ENCODE measurements at regions not wholly inside any gene's neighbourhood (a gene's known extent, or its start where the extent isn't known, plus 50 kb on each side); places are given as distances from the start of the nearest gene placed in this dataset.
A peak's percentile ranks its signal among the peaks of the same experiment; 100 is the strongest.

GRCh38 chr9:81237565-81238231, 451.6 kb downstream of the TLE1 start:
- no peaks in the 10 kb centered on the region for H3K36me3 Mint-ChIP-seq
- H3K9me3 Mint-ChIP-seq = peaks cover 0 to 10% (median 0%) of the 10 kb centered on the region in 9 donors
- peaks cover 0 to 1% (median 0%) of the 10 kb centered on the region in 4 donors for H3K4me1 Mint-ChIP-seq

DNA sequence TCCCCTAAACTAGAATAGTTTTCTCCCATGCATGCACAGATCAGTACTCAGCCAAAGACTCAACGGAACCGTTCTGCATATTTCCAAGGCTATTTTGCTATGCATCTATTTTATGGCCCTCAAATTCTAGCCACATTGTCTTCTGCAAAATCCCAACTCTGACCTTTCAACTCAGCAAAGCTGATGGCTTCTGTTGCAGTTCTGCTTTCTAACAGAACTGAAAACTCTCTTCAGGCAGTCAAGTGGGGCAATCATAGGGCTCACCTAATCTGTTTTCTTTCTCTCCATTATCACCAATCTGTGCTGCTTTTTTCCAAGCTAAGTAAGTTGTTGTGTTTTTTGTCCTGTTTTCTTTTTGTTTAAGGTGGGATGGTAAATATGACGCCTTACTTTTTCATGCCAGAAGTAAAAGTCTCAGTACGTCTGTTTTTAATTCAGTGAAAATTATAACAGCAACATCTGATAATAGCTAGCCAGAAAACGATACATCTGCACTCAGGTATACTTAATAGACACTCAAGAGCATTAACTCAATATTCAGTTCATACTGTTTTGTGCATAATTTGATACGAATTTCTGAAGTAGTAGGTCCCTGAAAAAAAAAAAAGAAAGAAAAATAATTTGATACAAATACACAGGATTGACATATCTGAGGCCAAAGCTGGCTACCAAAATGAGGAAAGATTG, 454.3 kb downstream of the TLE1 start:
- no peaks in the 10 kb centered on the region for H3K36me3 Mint-ChIP-seq
- H3K4me1 Mint-ChIP-seq = peaks cover 0 to 1% (median 0%) of the 10 kb centered on the region in 4 donors
- ATAC-seq = no peak
- DNase-seq = no peak
- H3K27me3 Mint-ChIP-seq = no peaks in the 10 kb centered on the region
- H3K27ac Mint-ChIP-seq = no peak overlapping the region
- POLR2A ChIA-PET = no interaction called here
- peaks cover 0 to 10% (median 0%) of the 10 kb centered on the region in 9 donors for H3K9me3 Mint-ChIP-seq
- no peak overlapping the region for H3K4me3 Mint-ChIP-seq

More at GRCh38 chr9:81237565-81238231, 451.6 kb downstream of the TLE1 start:
- DNase-seq (no peak), ATAC-seq (no peak)
- Mint-ChIP-seq H3K27me3 (no peaks in the 10 kb centered on the region), H3K4me3 (no peak overlapping the region), H3K27ac (no peak overlapping the region)
- POLR2A ChIA-PET = no interaction called here

GRCh38 chr9:81231011-81231410, 458.3 kb downstream of the TLE1 start:
- H3K4me3 Mint-ChIP-seq = no peak overlapping the region
- DNase-seq = no peak
- no peaks in the 10 kb centered on the region for H3K36me3 Mint-ChIP-seq
- H3K4me1 Mint-ChIP-seq = peaks cover 0 to 1% (median 0%) of the 10 kb centered on the region in 4 donors
- no peaks in the 10 kb centered on the region for H3K27me3 Mint-ChIP-seq
- peaks cover 0 to 2% (median 0%) of the 10 kb centered on the region in 9 donors for H3K9me3 Mint-ChIP-seq
- POLR2A ChIA-PET = no interaction called here
- no peak for ATAC-seq
- no peak overlapping the region for H3K27ac Mint-ChIP-seq

DNA sequence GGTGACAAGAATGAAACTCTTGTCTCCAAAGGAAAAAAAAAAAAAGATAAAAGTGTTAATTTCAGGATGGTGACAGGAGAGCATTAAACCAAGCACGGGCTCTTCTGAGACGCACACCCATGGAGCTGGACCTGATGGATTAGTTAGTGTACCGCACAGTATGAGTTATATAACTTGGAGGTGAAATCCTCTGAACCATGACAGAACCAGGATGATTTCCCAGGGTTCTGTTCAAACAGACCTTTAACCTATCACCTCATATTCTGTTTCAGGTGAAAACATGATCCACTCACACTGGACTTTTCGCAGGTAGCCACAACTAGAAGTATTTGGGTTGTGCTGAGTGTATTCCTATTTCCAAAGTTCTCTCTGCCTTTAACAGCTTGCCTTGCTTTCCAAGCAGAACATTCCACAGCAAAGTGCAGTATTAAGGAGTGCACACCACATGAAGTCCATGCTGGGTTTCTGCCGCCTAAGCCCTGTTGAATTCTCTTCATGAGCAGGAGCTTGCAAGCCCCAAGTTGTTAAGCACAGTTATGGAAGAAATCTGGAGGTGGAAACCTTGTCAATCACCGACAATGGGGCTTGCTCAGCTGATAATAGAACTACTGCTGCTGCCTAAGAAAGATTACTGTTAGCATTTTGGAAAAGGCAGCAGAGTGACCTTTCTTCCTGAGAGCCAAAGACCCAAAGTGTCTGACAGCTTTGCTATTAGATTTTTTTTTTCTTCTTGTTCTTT, 461.7 kb downstream of the TLE1 start:
- no peak for ATAC-seq

DNA sequence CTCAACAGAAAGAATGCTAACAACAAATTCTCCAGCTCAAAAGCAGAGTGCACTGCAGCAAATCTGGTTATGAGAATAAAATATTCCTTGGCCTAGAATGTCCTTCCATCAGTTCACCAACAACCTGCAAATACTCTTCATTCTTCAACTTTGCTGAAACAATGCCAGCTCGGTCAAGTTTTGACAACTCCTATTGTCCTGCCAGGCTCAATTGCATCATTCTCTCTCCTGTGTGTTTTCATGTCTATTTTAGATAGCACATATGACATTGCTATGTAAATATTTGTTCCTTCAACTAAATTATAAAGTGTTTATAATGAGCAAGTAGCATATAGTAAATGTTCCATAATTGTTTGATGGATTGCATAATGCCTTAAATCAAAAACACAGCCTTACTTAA, 463.8 kb downstream of the TLE1 start:
- H3K4me3 Mint-ChIP-seq = no peak overlapping the region
- POLR2A ChIA-PET = no interaction called here
- H3K27ac Mint-ChIP-seq = no peak overlapping the region

More for the DNA sequence above, 461.7 kb downstream of the TLE1 start:
- Mint-ChIP-seq H3K36me3 (no peaks in the 10 kb centered on the region), H3K27me3 (no peaks in the 10 kb centered on the region), H3K9me3 (peaks cover 0 to 2% (median 0%) of the 10 kb centered on the region in 9 donors), H3K27ac (no peak overlapping the region), H3K4me1 (peaks cover 0 to 5% (median 0%) of the 10 kb centered on the region in 4 donors), H3K4me3 (no peak overlapping the region)
- POLR2A ChIA-PET = no interaction called here
- DNase-seq = no peak

DNA sequence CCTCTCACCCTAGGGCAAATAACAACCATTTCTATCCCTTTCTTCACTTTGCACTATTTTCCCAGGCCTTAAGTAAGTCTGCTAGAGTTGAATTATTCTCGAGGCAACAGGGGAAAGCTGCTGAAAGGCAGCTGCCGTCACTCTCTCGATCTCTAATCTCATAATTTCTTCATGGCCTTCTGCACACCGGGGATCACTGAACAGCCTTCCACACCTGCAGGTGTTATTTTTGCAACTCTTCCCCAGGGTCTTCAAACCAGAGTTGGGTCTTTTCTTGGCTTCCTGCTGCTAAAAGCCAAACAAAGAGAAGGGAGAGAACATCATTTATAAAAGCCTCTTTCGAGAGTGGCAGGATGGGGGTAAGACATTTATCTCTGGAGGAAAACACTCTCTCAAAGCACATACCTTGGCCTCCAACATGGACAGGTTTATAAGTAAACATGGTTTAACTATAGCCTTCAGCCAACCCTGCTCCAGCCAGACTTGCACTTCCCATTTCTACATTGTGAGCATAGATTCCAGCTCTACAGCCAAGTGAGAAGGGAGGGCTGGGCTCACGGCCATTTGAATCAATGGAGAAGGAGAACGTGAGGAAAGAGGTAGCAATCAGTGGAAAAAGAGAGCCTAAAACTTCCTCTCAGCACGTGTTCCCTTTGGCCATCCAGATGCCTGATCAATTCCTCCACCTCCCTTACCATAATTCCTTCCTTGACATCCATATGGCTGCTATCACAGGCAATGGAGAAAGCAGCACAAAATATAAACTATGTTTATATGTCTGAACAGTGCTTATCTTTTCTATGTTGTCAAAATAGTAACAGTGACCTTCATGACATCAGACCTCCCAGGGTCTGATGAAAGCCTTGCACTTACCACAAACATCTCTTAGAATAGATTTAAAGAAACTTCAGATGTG, 464.9 kb downstream of the TLE1 start:
- H3K27me3 Mint-ChIP-seq = no peaks in the 10 kb centered on the region
- H3K27ac Mint-ChIP-seq = no peak overlapping the region
- H3K9me3 Mint-ChIP-seq = peaks cover 0 to 2% (median 0%) of the 10 kb centered on the region in 9 donors
- no peaks in the 10 kb centered on the region for H3K36me3 Mint-ChIP-seq
- no peak overlapping the region for H3K4me3 Mint-ChIP-seq
- POLR2A ChIA-PET = no interaction called here
- ATAC-seq (no peak), DNase-seq (no peak)
- H3K4me1 Mint-ChIP-seq = peaks cover 0 to 5% (median 0%) of the 10 kb centered on the region in 4 donors

More for the DNA sequence above, 463.8 kb downstream of the TLE1 start:
- DNase-seq (no peak), ATAC-seq (no peak)
- peaks cover 0 to 2% (median 0%) of the 10 kb centered on the region in 9 donors for H3K9me3 Mint-ChIP-seq
- H3K27me3 Mint-ChIP-seq = no peaks in the 10 kb centered on the region
- H3K36me3 Mint-ChIP-seq = no peaks in the 10 kb centered on the region
- H3K4me1 Mint-ChIP-seq = peaks cover 0 to 5% (median 0%) of the 10 kb centered on the region in 4 donors

DNA sequence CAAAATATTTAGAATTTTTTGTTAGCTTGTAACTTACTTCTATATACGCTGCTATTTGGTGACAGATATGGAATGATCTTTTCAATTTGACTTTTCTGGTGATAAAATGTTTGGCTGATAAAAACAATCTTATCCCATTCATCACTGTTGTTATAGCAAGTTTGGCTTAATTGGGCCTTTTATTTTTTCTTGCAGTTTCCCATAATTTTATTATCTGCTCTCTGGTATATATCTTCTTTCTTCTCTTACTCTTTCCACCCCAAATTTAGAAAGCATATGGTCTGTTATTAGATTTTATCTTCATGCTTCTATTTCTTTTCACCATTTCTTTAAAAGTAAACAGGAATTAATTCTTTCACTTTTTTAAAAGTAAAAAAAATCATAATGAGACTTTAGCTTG, 474.4 kb downstream of the TLE1 start:
- peaks cover 0 to 7% (median 0%) of the 10 kb centered on the region in 5 donors for H3K27me3 Mint-ChIP-seq
- peaks cover 0 to 17% (median 0%) of the 10 kb centered on the region in 9 donors for H3K9me3 Mint-ChIP-seq
- no peaks in the 10 kb centered on the region for H3K4me1 Mint-ChIP-seq
- H3K36me3 Mint-ChIP-seq = no peaks in the 10 kb centered on the region
- no peak for ATAC-seq
- no peak overlapping the region for H3K27ac Mint-ChIP-seq
- no peak for DNase-seq
- POLR2A ChIA-PET = no interaction called here
- H3K4me3 Mint-ChIP-seq = no peak overlapping the region

- H3K27me3 Mint-ChIP-seq = peaks cover 0 to 7% (median 0%) of the 10 kb centered on the region in 5 donors
- H3K4me1 Mint-ChIP-seq = no peaks in the 10 kb centered on the region
- POLR2A ChIA-PET = no interaction called here
- no peak for DNase-seq
- no peak for ATAC-seq
- H3K36me3 Mint-ChIP-seq = no peaks in the 10 kb centered on the region
- peak overlapping the region in 1 of 10 donors; percentile 41 for H3K27ac Mint-ChIP-seq
- peaks cover 0 to 17% (median 0%) of the 10 kb centered on the region in 9 donors for H3K9me3 Mint-ChIP-seq
- H3K4me3 Mint-ChIP-seq = no peak overlapping the region
Measured at GRCh38 chr9:81213456-81213855, 475.9 kb downstream of the TLE1 start.

DNA sequence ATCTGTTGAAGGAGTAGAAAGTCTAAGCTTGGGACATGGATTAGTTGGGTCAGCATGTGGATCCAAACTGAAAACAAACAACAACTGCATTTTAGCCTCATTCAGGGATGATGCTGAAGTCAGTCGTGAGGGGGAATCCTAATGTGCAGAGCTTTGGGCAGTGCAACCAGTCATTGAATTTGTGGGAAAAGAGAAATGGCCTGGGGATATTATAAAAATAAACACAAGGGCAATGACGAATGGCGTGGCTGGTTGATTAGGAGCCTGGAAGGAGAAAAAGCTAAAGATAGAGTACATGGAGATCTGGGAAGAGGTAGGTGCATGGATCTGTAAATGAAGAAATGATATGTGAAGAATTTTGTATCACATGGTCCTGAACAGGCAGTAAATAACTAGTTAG, 477.6 kb downstream of the TLE1 start:
- DNase-seq (no peak), ATAC-seq (no peak)
- POLR2A ChIA-PET = no interaction called here
- Mint-ChIP-seq H3K27ac (no peak overlapping the region), H3K9me3 (peaks cover 0 to 17% (median 0%) of the 10 kb centered on the region in 9 donors), H3K4me3 (no peak overlapping the region), H3K27me3 (peaks cover 0 to 4% (median 0%) of the 10 kb centered on the region in 5 donors), H3K4me1 (no peaks in the 10 kb centered on the region), H3K36me3 (no peaks in the 10 kb centered on the region)

DNA sequence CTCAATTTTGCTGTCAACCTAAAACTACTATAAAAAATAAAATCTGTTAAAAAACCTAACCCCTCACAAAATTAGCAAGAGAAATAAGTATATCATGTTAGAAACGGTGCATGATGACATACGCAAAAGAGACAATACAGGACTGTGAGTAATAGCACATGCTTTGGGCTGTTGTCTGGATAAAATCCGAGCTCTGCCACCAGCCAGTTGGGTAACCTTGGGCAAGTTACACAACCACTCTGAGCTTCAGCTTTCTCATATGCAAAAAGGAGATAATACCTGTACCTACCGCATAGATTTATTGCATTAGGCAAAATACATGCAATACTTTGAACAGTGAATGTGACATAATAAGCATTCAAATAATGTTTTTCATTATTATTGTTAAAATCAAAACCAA, 481.7 kb downstream of the TLE1 start:
- Mint-ChIP-seq H3K4me1 (no peaks in the 10 kb centered on the region), H3K27ac (no peak overlapping the region), H3K4me3 (no peak overlapping the region), H3K27me3 (no peaks in the 10 kb centered on the region), H3K36me3 (no peaks in the 10 kb centered on the region), H3K9me3 (peaks cover 0 to 17% (median 0%) of the 10 kb centered on the region in 9 donors)
- POLR2A ChIA-PET = no interaction called here
- no peak for ATAC-seq
- no peak for DNase-seq

- H3K36me3 Mint-ChIP-seq = no peaks in the 10 kb centered on the region
- H3K27me3 Mint-ChIP-seq = no peaks in the 10 kb centered on the region
- ATAC-seq = no peak
- H3K4me3 Mint-ChIP-seq = no peak overlapping the region
- H3K4me1 Mint-ChIP-seq = no peaks in the 10 kb centered on the region
- no peak for DNase-seq
- no peak overlapping the region for H3K27ac Mint-ChIP-seq
- POLR2A ChIA-PET = no interaction called here
- peaks cover 0 to 8% (median 2%) of the 10 kb centered on the region in 9 donors for H3K9me3 Mint-ChIP-seq
Measured at GRCh38 chr9:81202292-81202691, 487.1 kb downstream of the TLE1 start.

- H3K4me1 Mint-ChIP-seq = no peaks in the 10 kb centered on the region
- H3K9me3 Mint-ChIP-seq = peaks cover 0 to 17% (median 4%) of the 10 kb centered on the region in 9 donors
- H3K27ac Mint-ChIP-seq = no peak overlapping the region
- DNase-seq = no peak
- no peaks in the 10 kb centered on the region for H3K36me3 Mint-ChIP-seq
- H3K4me3 Mint-ChIP-seq = no peak overlapping the region
- H3K27me3 Mint-ChIP-seq = peaks cover 0 to 12% (median 1%) of the 10 kb centered on the region in 5 donors
- POLR2A ChIA-PET = no interaction called here
- ATAC-seq = no peak
Measured at GRCh38 chr9:81195206-81195605, 494.1 kb downstream of the TLE1 start.

All from naive thymus-derived CD8-positive, alpha-beta T cell (primary cell).